K562 (cell line): ENCODE measurements at regions not wholly inside any gene's neighbourhood (a gene's known extent, or its start where the extent isn't known, plus 50 kb on each side); places are given as distances from the start of the nearest gene placed in this dataset.

ENCODE experiments used
- ATAC-seq: fragments of 200-7000 bp; cut with Tn5 transposase; 3 replicates; pipeline ENCODE4 v1.9.1; 2020; ENCODE audit warnings: moderate library complexity
- BruUV-seq: library from RNA; stranded (reverse); fragments of 400-500 nt; replicated peaks from 2 replicates; lab custom pipeline; 2021; lab: Mats Ljungman, UMichigan
- CTCF ChIA-PET: fragments of 300-600 bp; formaldehyde crosslinking; extraction: SDS; loops from one replicate; lab custom pipeline; 2021; ENCODE audit warnings: low intra/inter-chr PET ratio; lab: Yijun Ruan, JAX
- POLR2A ChIA-PET: fragments of 300-600, 350-650 bp; sonication (Branson Sonifier 250); formaldehyde crosslinking; extraction: SDS; loops from one replicate; lab custom pipeline; 2021; ENCODE audit warnings: antibody characterized with exemption, inconsistent platforms; lab: Yijun Ruan, JAX
- DNase-seq, 4 experiments: peaks; one replicate each; pipeline versions ENCODE4 v3.0.0 to v3.0.0-alpha.2; 2011 to 2018; ENCODE audit warnings: low spot score in 3 of 4, mixed read lengths in 3 of 4; ENCODE audit errors: extremely low read depth in 1 of 4
- FAIRE-seq: peaks from 2 replicates; lab custom pipeline; 2011; peaks lifted over from hg19 to GRCh38; lab: Jason Lieb, UNC
- H2AFZ ChIP-seq: 2 replicates; pipeline ENCODE4 v1.6.0; 2011; ENCODE audit warnings: low read depth, low read length, control low read depth, inconsistent platforms
- H3K27ac ChIP-seq: fragments of 200-600 bp; 3 replicates; pipeline ENCODE4 v1.8.0; 2011; ENCODE audit warnings: low read depth, mild to moderate bottlenecking, control low read depth, inconsistent platforms, low read length, moderate library complexity, mixed read lengths; ENCODE audit errors: extremely low read depth
- H3K27me3 ChIP-seq, 2 experiments: fragments of 300-600 bp in 1 of 2; 2 replicates in 1 of 2; 3 replicates in 1 of 2; pipeline versions ENCODE4 v1.6.0 to v1.8.0; 2011; ENCODE audit warnings: inconsistent platforms in 2 of 2, low read length in 2 of 2, mild to moderate bottlenecking in 1 of 2, mixed read lengths in 1 of 2, moderate library complexity in 1 of 2; ENCODE audit not compliant: control insufficient read depth in 2 of 2, insufficient read depth in 2 of 2
- H3K36me3 ChIP-seq: fragments of 300-600 bp; 3 replicates; pipeline ENCODE4 v1.8.0; 2011; ENCODE audit warnings: mild to moderate bottlenecking, low read length, inconsistent platforms; ENCODE audit not compliant: control insufficient read depth, insufficient read depth
- H3K4me1 ChIP-seq, 2 experiments: fragments of 200-600 bp in 1 of 2; replicated peaks in 1 of 2; 2 replicates in 1 of 2; 3 replicates in 1 of 2; pipeline versions ENCODE4 v1.5.1 to v1.8.0; 2011; ENCODE audit warnings: inconsistent platforms in 2 of 2, low read length in 2 of 2, mild to moderate bottlenecking in 1 of 2, mixed read lengths in 1 of 2, moderate library complexity in 1 of 2; ENCODE audit not compliant: control insufficient read depth in 2 of 2, insufficient read depth in 2 of 2
- H3K4me2 ChIP-seq: 2 replicates; pipeline ENCODE4 v1.6.1; 2011; ENCODE audit warnings: low read length, control low read depth, inconsistent platforms, mixed read lengths; ENCODE audit not compliant: insufficient read depth
- H3K4me3 ChIP-seq: fragments of 200-600 bp; sonication (generic), shearing (Covaris generic); 2 replicates; pipeline ENCODE4 v1.5.1; 2016; ENCODE audit warnings: control low read depth, inconsistent platforms
- H3K79me2 ChIP-seq: fragments of 200-600 bp; 3 replicates; pipeline ENCODE4 v1.8.0; 2011; ENCODE audit warnings: low read length, inconsistent platforms; ENCODE audit not compliant: control insufficient read depth, insufficient read depth
- H3K9ac ChIP-seq, 2 experiments: 2 replicates each; pipeline versions ENCODE4 v1.6.0 to v1.6.1; 2011; ENCODE audit warnings: low read depth in 2 of 2, low read length in 2 of 2, control low read depth in 1 of 2, inconsistent platforms in 1 of 2, mild to moderate bottlenecking in 1 of 2, mixed read lengths in 1 of 2; ENCODE audit not compliant: insufficient read depth in 1 of 2
- H3K9me1 ChIP-seq: one replicate; pipeline ENCODE4 v1.6.0; 2011; ENCODE audit warnings: inconsistent platforms, mild to moderate bottlenecking, low read length, moderate library complexity; ENCODE audit not compliant: control insufficient read depth, insufficient read depth
- H3K9me3 ChIP-seq: replicated peaks from 2 replicates; pipeline ENCODE4 v1.5.1; 2011; ENCODE audit warnings: low read depth, low read length, inconsistent platforms; ENCODE audit not compliant: control insufficient read depth, insufficient read depth
- H4K20me1 ChIP-seq: replicated peaks from 2 replicates; pipeline ENCODE4 v1.6.1; 2011; ENCODE audit warnings: low read length, inconsistent platforms, mixed read lengths; ENCODE audit not compliant: control insufficient read depth, insufficient read depth
- BRD9 ChIP-seq: fragments of 450-650 bp; IDR thresholded peaks from 2 replicates; pipeline ENCODE4 v1.6.1; 2018; ENCODE audit warnings: low read depth; ENCODE audit not compliant: partially characterized antibody
- DDX20 ChIP-seq: fragments of 450-650 bp; IDR thresholded peaks from 2 replicates; pipeline ENCODE4 v1.6.1; 2016; ENCODE audit warnings: missing genetic modification characterization, low read depth, mild to moderate bottlenecking, missing compliant biosample characterization, moderate library complexity
- NFYB ChIP-seq: IDR thresholded peaks from 2 replicates; pipeline ENCODE4 v1.6.1; 2011; ENCODE audit warnings: mild to moderate bottlenecking, moderate library complexity; ENCODE audit not compliant: insufficient read length; ENCODE audit errors: extremely low read depth
- SMARCA5 ChIP-seq: fragments of 450-650 bp; IDR thresholded peaks from 2 replicates; pipeline ENCODE4 v1.6.1; 2016
- TAL1 ChIP-seq: fragments of 450-650 bp; IDR thresholded peaks from 2 replicates; pipeline ENCODE4 v1.6.1; 2016; ENCODE audit warnings: mild to moderate bottlenecking
- WGBS: fragments of 100-300 bp; shearing (Covaris generic); methylation state at CpG from one replicate; pipeline ENCODE4 v1.1.6; 2016; ENCODE audit warnings: low coverage, mixed read lengths; ENCODE audit not compliant: insufficient coverage; ENCODE audit errors: missing lambda C conversion rate; 5-methylcytosine and 5-hydroxymethylcytosine counted together
- in situ Hi-C: fragments of 300-500 bp; cut with MboI; formaldehyde crosslinking; loops from 4 replicates; pipeline ENCODE4 v1.15.0; 2018; ENCODE audit warnings: inconsistent platforms, mixed read lengths
- intact Hi-C: fragments of 100-400 bp; cut with micrococcal nuclease; formaldehyde crosslinking; loops from 2 replicates; pipeline ENCODE4 v1.14.2; 2022
- TF ChIP-seq, protein P1 (sequence below): conservative IDR thresholded peaks from 2 replicates; pipeline ENCODE4 v1.6.1; 2011; ENCODE audit warnings: low read depth, mild to moderate bottlenecking, low read length; ENCODE audit not compliant: control insufficient read depth
- TF ChIP-seq, protein P2 (sequence below), 2 experiments: fragments of 450-650 bp in 1 of 2; sonication (generic) in 1 of 2; formaldehyde crosslinking; conservative IDR thresholded peaks; 2 replicates each; pipeline versions ENCODE4 v1.4.0 to v1.8.1; 2020 to 2022; ENCODE audit warnings: mild to moderate bottlenecking in 1 of 2, missing genetic modification reagents in 1 of 2
- TF ChIP-seq, protein P3 (sequence below): sonication (generic); formaldehyde crosslinking; IDR thresholded peaks from 2 replicates; pipeline ENCODE4 v1.8.0; 2022; ENCODE audit warnings: missing genetic modification reagents, mild to moderate bottlenecking, moderate library complexity, borderline replicate concordance
- TF ChIP-seq, protein P4 (sequence below): fragments of 450-650 bp; IDR thresholded peaks from 2 replicates; pipeline ENCODE4 v1.6.1; 2016
- TF ChIP-seq, protein P5 (sequence below): sonication (generic); formaldehyde crosslinking; IDR thresholded peaks from 2 replicates; pipeline ENCODE4 v1.8.1; 2023; ENCODE audit warnings: missing genetic modification reagents, mild to moderate bottlenecking, borderline replicate concordance
- TF ChIP-seq, protein P6 (sequence below): sonication (generic); formaldehyde crosslinking; IDR thresholded peaks from 2 replicates; pipeline ENCODE4 v1.8.0; 2022; ENCODE audit warnings: mild to moderate bottlenecking, low read depth, missing genetic modification reagents

DNA sequence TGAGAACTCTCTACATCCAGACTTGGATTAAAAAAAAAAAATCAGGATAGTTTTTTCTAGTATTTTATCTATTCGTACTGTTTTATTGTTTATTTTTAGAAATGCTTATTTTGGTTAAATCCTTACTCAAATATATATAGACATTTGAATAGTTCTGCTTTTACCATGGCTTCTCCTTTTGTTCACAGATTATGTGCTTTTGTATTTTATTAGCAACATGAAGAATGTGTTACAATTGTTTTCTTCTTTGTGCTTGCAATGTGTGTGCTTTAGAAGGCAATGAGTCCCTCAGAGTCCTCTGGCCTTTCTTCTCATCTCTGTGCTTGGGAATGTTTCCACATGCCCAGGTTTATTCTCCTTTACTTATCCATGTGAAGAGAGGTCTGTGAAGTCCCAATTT, 324.0 kb downstream of the KCNRG start:
- intact Hi-C loops (no loop called here), in situ Hi-C loops (no loop called here)
- POLR2A ChIA-PET: no interaction called here
- Histone ChIP-seq H3K27me3 (no peaks in the 10 kb centered on the region), H3K79me2 (peaks cover 10% of the 10 kb centered on the region; the same call in 1 of the 3 replicates), H3K4me2 (no peak overlapping the region), H3K36me3 (no peaks in the 10 kb centered on the region), H3K4me3 (no peak overlapping the region), H3K9me3 (no peaks in the 10 kb centered on the region), H3K9ac (no peak overlapping the region), H3K4me1 (peaks cover 0 to 18% of the 10 kb centered on the region in 2 experiments; a peak in 3 of 5 replicates), H3K27ac (no peak overlapping the region), H3K9me1 (peaks cover 2% of the 10 kb centered on the region), H2AFZ (no peak overlapping the region), H4K20me1 (no peaks in the 10 kb centered on the region)
- FAIRE-seq (no peak), DNase-seq (no peak), ATAC-seq (no peak)
- WGBS: 100% methylated on average over 1 of the region's 1 CpG
- CTCF ChIA-PET: no interaction called here
- no TSS peak for BruUV-seq
- TF ChIP-seq DDX20 (tag) (no peak), BRD9 (no peak), NFYB (no peak), TAL1 (no peak), SMARCA5 (no peak)
- TF ChIP-seq, protein P1, sequence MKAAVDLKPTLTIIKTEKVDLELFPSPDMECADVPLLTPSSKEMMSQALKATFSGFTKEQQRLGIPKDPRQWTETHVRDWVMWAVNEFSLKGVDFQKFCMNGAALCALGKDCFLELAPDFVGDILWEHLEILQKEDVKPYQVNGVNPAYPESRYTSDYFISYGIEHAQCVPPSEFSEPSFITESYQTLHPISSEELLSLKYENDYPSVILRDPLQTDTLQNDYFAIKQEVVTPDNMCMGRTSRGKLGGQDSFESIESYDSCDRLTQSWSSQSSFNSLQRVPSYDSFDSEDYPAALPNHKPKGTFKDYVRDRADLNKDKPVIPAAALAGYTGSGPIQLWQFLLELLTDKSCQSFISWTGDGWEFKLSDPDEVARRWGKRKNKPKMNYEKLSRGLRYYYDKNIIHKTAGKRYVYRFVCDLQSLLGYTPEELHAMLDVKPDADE: no peak
- TF ChIP-seq, protein P2, sequence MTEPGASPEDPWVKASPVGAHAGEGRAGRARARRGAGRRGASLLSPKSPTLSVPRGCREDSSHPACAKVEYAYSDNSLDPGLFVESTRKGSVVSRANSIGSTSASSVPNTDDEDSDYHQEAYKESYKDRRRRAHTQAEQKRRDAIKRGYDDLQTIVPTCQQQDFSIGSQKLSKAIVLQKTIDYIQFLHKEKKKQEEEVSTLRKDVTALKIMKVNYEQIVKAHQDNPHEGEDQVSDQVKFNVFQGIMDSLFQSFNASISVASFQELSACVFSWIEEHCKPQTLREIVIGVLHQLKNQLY (CRISPR knock-in tag; conservative IDR thresholded peaks at IDR 0.05): no peak
- TF ChIP-seq, protein P3, sequence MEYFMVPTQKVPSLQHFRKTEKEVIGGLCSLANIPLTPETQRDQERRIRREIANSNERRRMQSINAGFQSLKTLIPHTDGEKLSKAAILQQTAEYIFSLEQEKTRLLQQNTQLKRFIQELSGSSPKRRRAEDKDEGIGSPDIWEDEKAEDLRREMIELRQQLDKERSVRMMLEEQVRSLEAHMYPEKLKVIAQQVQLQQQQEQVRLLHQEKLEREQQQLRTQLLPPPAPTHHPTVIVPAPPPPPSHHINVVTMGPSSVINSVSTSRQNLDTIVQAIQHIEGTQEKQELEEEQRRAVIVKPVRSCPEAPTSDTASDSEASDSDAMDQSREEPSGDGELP (CRISPR knock-in tag): no peak
- TF ChIP-seq, protein P4, sequence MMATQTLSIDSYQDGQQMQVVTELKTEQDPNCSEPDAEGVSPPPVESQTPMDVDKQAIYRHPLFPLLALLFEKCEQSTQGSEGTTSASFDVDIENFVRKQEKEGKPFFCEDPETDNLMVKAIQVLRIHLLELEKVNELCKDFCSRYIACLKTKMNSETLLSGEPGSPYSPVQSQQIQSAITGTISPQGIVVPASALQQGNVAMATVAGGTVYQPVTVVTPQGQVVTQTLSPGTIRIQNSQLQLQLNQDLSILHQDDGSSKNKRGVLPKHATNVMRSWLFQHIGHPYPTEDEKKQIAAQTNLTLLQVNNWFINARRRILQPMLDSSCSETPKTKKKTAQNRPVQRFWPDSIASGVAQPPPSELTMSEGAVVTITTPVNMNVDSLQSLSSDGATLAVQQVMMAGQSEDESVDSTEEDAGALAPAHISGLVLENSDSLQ: no peak
- TF ChIP-seq, protein P5, sequence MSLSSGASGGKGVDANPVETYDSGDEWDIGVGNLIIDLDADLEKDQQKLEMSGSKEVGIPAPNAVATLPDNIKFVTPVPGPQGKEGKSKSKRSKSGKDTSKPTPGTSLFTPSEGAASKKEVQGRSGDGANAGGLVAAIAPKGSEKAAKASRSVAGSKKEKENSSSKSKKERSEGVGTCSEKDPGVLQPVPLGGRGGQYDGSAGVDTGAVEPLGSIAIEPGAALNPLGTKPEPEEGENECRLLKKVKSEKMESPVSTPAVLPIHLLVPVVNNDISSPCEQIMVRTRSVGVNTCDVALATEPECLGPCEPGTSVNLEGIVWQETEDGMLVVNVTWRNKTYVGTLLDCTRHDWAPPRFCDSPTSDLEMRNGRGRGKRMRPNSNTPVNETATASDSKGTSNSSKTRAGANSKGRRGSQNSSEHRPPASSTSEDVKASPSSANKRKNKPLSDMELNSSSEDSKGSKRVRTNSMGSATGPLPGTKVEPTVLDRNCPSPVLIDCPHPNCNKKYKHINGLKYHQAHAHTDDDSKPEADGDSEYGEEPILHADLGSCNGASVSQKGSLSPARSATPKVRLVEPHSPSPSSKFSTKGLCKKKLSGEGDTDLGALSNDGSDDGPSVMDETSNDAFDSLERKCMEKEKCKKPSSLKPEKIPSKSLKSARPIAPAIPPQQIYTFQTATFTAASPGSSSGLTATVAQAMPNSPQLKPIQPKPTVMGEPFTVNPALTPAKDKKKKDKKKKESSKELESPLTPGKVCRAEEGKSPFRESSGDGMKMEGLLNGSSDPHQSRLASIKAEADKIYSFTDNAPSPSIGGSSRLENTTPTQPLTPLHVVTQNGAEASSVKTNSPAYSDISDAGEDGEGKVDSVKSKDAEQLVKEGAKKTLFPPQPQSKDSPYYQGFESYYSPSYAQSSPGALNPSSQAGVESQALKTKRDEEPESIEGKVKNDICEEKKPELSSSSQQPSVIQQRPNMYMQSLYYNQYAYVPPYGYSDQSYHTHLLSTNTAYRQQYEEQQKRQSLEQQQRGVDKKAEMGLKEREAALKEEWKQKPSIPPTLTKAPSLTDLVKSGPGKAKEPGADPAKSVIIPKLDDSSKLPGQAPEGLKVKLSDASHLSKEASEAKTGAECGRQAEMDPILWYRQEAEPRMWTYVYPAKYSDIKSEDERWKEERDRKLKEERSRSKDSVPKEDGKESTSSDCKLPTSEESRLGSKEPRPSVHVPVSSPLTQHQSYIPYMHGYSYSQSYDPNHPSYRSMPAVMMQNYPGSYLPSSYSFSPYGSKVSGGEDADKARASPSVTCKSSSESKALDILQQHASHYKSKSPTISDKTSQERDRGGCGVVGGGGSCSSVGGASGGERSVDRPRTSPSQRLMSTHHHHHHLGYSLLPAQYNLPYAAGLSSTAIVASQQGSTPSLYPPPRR (CRISPR knock-in tag): no peak
- TF ChIP-seq, protein P6, sequence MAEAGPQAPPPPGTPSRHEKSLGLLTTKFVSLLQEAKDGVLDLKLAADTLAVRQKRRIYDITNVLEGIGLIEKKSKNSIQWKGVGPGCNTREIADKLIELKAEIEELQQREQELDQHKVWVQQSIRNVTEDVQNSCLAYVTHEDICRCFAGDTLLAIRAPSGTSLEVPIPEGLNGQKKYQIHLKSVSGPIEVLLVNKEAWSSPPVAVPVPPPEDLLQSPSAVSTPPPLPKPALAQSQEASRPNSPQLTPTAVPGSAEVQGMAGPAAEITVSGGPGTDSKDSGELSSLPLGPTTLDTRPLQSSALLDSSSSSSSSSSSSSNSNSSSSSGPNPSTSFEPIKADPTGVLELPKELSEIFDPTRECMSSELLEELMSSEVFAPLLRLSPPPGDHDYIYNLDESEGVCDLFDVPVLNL (CRISPR knock-in tag): no peak
